Left forelimb (tissue), 1 donor: ENCODE measurements at regions not wholly inside any gene's neighbourhood (a gene's known extent, or its start where the extent isn't known, plus 50 kb on each side); places are given as distances from the start of the nearest gene placed in this dataset.
"Not testable (repeated sequence)": the region's sequence is repeated elsewhere in the genome, so short reads cannot be mapped to it uniquely, and the experiment has no call there.

Experiments
- DNase-seq: peaks from one replicate; pipeline ENCODE4 v3.0.0-alpha.2; 2018; ENCODE audit warnings: low spot score

DNA sequence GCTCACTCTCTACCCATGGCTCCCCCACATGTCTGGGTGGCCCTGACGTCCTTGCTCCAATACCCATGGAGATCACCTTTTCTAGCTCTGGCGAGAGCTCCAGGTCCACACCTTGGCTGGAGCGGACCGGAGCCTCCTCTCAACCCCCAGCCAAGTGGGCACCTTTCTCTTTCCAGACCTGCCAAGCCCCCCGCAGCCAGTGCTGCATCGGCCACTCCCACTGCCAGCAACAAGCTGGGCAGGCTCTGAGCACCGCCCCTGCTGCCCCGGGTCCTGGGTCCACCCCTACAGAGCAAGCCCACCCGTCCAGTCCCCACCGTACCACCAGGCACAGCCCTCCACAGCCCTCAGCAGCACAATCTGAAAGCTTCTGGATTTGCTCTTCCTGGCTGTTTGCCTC is 98.2 kb upstream of the C14orf180 start:
- no peak for DNase-seq

DNA sequence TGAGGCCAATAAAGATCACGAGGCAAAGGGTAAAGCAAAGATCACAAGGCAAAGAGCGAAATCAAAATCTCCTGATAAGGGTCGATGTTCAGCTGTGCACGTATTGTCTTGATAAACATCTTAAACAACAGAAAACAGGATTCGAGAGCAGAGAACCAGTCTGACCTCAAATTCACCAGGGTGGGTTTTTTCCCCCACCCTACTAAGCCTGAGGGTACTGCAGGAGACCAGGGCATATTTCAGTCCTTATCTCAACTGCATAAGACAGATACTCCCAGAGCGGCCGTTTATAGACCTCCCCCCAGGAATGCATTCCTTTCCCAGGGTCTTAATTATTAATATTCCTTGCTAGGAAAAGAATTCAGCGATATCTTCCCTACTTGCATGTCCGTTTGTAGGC is 97.5 kb upstream of the C14orf180 start:
- not testable (repeated sequence) for DNase-seq

DNA sequence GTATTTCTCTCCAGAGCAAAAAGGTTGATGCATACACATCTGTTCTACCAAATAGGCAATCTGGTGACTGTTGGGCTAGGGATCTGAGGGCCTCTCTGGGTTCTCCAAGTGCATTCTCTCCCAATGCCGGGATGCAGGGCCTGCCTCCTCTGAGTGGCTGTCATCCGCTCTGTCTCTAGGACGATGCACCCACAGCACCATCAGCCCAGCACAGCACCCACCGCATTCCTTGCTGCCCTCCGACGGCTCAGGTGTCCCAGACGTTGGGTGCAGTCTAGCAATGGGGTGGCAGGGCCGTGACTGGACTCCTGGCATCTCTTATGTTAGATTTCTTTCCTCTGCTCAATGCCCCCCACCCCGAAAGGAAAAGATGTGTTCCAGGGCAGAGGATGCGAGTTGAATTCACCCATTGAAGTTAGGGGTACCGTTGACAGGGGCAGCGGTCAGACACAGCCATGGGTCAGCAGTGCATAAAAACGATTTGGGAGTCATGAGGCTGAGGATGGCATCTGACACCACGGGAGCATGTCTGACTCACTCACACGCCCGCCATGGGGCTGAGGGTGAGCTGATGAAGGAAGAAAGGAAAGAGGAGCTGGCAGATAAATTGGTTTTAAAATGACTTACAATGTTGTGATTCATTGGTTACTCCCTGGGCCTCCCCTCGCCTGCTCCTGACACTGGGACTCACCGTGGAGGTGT is 93.2 kb upstream of the C14orf180 start:
- no peak for DNase-seq

DNA sequence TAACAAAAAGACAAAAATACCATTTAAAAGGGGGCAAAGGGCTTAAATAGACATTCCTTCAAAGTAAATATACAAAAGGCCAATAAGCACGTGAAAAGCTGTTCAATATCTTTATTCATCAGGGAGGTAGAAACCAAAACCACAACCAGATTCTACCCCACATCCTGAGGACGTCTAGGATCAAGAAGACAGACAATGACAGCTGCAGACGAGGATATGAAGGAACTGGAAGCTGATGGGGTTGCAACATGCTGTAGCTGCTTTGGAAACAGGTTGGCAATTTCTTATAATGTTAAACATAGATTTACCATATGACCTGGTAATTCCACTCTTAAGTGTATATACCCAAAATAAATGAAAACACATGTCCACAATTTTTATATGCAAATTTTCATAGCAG is 85.1 kb upstream of the C14orf180 start:
- no peak for DNase-seq

GRCh38 chr14:104496095-104496494 is 83.5 kb upstream of the C14orf180 start:
- DNase-seq, result no peak

GRCh38 chr14:104499784-104500760 is 79.5 kb upstream of the C14orf180 start:
- no peak for DNase-seq

DNA sequence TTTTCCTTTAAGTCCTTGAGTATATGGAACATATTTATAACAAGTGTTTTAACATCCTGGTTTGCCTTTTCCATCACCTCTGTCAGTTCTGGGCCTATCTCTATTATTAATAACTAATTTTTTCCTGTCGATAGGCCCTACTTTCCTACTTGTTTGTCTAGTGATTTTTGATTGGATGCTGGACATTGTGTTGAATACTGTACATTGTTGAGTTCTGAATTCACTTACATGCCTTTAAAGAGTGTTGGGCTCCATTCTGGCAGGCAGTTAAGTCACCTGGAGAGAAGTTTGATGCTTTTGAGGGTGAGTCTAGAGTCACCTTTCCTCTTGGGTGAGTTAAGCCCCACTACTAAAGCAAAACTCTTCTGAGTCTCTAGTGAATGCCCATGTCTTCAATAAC is 77.5 kb upstream of the C14orf180 start:
- no peak for DNase-seq

DNA sequence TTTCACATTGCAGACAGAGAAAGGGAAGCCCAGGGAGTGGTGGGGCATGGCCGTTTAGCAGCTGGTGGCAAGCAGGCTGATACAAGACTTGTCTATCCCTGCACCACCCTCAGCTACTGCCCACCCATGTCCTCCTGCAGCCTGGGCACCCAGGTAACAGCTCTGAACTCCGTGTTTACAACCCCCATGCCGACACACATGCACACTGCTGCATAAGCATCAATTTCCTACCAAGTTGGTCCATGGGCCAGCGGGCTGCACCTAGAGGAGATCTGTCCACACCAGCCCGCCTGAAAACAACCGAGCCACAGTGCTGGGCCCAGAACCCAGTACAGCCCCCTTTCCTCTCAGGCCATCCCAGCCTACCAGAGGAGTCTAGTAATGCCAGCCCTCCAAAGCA is 75.9 kb upstream of the C14orf180 start:
- DNase-seq, result no peak

DNA sequence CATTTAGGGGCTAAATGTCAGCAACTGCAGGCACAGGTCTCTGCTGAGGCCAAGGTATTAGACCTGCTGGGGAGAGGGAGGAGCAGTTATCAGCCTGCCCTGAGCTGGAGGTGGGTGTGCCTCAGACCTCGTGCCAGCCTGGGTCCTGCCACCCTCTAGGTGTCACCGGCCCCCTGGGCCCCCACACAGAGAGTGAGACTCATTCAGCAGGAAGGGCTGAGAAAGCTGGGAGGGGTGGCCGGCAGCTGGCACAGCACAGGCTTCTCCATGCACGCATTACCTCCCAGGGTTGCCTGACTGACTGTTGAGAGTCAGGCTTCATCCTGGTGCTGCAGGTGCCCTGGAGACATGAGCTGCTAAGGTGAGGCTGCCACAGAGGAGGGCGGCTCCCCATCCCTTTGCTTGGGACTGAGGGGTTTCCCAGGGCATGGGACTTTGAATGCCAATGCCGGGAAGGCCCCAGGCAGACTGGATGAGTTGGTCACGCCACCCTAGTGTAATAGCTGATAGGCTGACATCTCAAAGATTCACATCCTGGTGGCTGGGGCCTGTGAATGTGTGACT is 75.3 kb upstream of the C14orf180 start:
- no peak for DNase-seq

GRCh38 chr14:104505085-104506074 is 74.2 kb upstream of the C14orf180 start:
- no peak for DNase-seq

DNA sequence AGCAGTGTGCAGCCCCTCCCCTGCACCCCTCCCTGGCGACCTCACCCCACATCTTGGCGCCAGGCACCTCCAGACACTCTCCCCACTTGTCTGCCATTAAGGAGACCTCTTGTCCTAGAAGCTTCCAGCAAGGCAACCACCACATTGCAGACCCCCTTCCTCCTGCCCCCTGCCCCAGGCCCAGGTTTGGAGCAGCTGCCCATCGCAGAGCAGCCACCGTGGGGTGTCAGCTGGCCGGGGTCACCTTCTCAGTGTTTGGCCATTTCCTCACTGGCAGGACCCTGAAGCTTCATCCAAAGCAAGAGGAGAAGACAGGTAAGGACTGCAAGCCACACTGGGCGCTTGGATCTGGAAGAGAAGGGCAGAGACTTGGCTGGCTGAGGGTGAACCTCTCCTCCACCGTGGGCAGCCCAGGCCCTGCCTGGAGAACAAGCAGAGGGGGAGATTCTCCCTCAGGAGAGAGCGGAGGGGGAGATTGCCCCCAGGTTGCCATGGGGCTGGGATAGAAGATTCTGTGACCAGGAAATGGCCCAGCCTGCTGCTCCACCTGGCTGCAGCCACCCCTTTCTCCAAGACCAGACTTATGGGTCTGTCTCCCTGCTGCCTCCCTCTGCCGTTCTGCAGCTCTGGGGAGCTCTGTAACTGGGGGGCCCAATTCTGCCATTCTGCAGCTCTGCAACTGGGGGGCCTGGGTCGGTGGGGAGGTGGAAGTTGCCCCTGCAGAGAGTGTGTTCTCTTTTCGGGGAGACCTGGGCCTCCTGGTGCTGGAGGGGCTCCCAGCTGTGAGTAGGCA is 72.9 kb upstream of the C14orf180 start:
- no peak for DNase-seq

DNA sequence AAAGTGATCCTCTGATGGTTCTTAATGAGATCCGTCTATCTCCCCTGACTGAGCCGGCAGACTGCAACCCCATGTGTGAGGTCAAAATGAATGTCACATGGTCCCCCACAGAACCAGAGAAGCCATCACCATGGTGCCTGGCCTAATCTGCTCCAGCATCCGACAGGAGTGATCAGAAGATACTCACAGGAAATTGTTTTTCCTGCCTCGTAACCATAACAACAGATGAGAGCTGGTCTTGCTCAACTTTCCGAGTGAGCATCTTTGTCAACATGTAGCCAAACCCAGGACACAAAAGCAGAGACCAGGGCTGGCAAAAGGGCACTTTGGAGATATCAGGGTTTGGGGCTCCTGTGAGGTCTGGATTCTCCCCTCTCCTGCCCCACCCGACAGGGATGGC is 72.1 kb upstream of the C14orf180 start:
- DNase-seq, result no peak

DNA sequence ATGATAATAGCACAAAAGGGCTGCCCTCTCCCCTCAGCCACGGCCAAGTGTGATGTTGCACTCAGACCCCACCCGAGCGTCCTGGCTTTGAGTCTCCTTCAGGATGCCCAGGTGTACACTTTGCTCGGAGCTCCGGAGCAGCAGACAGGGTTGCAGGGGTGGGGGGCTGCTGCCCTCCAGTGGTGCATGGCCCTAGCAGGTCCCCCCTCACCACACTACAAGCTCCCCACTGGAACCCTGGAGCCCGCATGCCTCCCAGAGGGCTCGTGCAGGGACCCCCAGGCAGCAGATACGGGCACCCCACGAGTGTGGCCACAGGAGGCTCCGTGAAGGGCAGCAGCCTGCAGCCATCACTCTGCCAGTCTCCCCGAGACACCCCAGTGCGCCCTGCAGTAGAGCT is 69.9 kb upstream of the C14orf180 start:
- DNase-seq, result no peak

DNA sequence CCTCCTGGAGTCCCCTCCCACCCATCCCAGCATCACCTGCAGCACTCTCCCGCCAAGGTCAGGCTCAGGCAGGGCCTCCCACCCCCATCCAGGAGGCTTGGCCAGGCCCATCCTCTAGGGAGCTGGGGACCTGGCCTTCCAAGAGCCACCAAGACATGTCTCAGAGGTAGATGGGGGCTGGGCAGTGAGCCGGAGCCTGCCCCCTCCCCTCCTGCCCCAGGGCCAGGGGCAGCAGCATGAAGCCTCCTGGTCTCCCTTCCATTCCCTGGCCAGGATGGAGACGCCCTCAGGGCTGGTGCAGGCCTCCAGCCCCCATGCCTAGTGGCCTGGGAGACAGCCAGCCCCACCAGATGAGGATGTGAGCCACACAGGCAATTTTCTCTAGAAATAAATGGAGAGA is 69.3 kb upstream of the C14orf180 start:
- no peak for DNase-seq

GRCh38 chr14:104510794-104511611 is 68.6 kb upstream of the C14orf180 start:
- DNase-seq, result no peak

- DNase-seq, result no peak
Measured at GRCh38 chr14:104512061-104512460, 67.5 kb upstream of the C14orf180 start.

- no peak for DNase-seq
Measured at GRCh38 chr14:104512771-104513640, 66.6 kb upstream of the C14orf180 start.

DNA sequence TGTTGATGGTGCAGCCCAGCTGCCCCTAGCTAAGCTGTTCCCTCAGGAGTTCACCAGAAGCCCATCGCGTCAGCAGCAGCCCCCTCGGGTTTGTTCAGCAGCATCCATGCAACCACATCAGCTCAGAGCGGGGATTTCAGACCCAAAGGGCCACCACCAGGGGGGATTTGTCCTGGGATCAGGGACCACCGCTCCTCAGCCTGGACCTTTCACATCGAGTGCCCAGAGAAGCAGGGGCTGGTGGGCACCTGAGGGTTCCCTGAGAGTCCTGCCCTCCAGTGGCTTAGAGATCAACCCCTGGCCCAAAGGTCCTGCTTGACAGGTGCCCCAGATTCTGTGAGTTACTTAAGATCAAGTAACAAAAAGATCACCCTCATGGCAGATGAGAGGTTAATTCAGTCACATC is 65.9 kb upstream of the C14orf180 start:
- DNase-seq, result no peak
